ENCODE measurements at regions not wholly inside any gene's neighbourhood (a gene's known extent, or its start where the extent isn't known, plus 50 kb on each side); places are given as distances from the start of the nearest gene placed in this dataset.

DNA sequence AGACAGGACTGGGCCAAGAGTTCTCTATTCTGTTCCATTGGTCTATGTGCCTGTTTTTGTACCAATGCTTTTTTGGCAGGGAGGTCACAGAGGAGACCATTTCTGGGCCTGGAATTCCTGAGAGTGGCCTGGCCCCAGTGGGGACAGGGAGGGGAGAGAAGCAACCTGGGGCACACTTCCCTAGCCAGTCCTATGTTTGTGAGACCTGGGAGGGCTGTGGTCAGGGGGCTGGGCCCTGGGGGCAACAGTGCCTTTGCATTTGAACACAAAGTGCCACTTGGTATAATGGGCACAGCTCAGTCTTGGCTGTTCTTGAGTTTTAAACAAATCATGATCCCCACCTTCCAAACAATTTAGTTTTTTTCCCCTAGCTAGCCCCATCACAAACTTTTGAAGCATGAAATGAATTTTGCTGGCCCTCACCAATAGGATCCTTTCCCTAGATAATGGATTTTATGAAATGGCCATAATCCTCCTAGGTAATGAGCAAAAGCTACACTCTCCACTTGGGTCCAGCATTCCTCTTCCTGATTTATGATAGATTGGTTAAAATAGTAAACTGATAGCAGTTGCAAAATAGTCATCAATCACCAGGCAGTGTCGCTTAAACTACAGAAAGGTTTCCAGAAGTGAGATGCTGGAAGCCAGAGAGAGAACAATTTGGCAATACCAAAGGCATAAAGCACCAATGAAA is 133.5 kb downstream of the GLI2 start:
- TF ChIP-seq, protein P1, sequence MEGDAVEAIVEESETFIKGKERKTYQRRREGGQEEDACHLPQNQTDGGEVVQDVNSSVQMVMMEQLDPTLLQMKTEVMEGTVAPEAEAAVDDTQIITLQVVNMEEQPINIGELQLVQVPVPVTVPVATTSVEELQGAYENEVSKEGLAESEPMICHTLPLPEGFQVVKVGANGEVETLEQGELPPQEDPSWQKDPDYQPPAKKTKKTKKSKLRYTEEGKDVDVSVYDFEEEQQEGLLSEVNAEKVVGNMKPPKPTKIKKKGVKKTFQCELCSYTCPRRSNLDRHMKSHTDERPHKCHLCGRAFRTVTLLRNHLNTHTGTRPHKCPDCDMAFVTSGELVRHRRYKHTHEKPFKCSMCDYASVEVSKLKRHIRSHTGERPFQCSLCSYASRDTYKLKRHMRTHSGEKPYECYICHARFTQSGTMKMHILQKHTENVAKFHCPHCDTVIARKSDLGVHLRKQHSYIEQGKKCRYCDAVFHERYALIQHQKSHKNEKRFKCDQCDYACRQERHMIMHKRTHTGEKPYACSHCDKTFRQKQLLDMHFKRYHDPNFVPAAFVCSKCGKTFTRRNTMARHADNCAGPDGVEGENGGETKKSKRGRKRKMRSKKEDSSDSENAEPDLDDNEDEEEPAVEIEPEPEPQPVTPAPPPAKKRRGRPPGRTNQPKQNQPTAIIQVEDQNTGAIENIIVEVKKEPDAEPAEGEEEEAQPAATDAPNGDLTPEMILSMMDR (conservative IDR thresholded peaks at IDR 0.05; ENCODE audit: low read depth, low read length) = no peak
- no peak overlapping the region for H3K4me3 ChIP-seq (ENCODE audit: low read depth, low read length)
- no peak for DNase-seq (ENCODE audit: low read depth)

DNA sequence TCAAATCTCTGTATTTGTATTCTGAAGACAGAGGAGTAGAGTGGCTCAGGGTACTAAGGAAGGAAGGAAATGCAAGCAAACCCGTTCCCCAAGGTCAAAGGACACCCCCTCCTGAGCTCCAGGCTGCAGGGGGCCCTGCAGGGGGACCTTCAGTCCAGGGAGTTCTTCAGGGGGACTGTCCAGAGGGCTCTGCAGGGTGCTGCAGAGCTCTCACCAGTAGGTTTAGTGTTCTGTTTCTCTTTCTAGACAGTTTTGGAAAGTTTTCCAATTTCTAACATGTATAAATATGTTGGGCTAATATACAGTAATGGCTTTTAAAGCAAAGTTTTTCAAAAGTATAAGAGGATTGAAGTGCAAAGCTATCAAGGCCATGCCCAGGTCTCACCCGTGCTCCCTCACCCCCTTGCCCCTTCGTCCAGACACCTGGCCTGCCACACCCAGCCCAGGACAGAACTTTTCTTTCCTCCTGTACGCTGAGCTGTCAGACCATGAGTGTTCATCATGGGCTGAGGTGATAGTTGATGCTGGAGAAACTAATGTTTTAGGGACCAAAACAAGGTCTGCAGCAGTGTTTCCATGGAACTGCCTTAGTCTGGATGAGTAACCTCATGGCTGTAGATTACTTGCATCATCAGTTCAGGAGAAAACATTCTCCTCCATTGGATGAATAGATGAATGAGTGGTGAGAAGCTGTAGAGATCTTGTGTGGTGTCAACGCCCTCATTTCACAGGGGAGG is 134.2 kb downstream of the GLI2 start:
- TF ChIP-seq, protein P1 (conservative IDR thresholded peaks at IDR 0.05; ENCODE audit: low read depth, low read length) = no peak
- no peak for DNase-seq (ENCODE audit: low read depth)
- no peak overlapping the region for H3K4me3 ChIP-seq (ENCODE audit: low read depth, low read length)

DNA sequence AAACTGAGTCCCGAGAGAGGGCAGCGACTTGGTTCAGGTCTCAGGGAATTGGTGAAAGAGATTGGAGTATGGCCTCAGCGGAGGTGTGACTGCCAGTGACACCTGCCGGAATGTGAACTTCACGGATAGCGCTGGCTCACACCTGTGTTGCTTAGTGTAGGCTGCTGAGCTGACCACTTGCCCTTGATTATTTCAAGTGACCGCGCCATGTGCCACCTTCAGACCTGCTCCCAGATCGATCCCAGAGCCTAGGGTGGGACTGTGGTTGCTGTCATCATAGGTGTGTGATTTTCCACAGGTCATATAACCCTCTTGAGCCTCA is 134.8 kb downstream of the GLI2 start:
- TF ChIP-seq, protein P1 (conservative IDR thresholded peaks at IDR 0.05; ENCODE audit: low read depth, low read length) = no peak
- no peak for DNase-seq (ENCODE audit: low read depth)
- no peak overlapping the region for H3K4me3 ChIP-seq (ENCODE audit: low read depth, low read length)

DNA sequence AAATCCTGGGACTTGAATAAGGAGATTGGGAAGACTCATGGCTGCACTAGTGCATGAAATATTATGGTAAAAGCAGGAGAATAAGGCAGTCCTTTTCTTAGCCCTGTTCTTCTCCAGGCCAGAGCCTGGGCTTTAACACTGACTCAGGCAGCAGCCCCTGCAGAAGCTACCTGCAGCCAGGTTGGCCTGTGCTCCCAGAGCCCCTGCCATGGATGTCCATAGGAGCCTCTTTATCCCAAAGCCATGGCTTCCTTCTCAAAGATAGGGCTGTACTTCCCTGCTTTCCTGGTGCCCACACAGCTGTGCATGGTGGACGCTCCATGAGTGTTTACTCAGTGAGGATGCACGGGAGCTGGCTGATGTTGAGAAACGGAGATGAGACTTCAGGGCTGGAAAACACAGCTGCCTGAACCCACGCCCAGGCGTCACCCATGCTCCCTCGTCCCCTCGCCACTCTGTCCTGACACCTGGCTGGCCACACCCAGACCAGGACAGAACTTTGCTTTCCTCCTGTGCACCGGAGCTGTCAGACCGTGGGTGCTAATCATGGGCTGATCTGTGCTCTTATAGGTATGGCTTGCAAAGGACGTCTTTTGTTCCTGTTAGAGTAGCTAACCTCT is 135.5 kb downstream of the GLI2 start:
- TF ChIP-seq, protein P1 (conservative IDR thresholded peaks at IDR 0.05; ENCODE audit: low read depth, low read length) = no peak
- no peak overlapping the region for H3K4me3 ChIP-seq (ENCODE audit: low read depth, low read length)
- no peak for DNase-seq (ENCODE audit: low read depth)

DNA sequence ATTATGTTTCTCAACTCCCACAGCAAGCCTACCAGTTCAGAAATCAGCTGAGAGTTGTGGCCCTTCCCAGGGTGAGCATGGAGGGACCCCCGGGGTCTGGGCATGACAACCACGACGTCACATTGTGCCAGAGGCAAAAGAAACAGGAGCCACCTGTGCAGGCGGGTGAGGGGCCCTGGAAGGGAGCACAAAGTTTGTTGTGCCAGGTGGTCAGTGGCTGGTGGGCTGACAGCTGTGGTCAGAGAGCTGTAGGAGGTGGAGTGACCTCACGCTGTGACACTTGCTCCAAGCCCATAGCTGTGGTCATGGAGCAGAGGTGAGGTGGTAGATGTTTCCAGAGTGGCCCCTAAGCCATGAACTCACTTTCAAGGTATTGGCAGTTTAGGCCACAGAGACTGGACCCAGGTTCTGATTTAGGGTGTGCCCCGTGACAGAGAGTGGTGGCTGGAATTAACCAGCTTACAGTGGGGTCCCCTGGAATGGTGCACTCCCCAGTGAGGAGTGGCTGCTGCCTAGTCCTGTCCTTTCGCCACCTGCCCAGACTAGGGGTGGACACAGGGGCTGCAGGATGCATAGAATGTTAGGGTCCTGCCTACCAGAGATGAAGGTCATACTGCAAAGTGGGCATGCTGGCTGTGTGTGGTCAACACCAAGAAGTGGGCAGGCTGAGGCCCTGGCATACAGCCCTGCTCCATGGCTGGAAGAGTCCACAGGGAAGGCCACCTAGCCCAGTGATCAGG is 136.4 kb downstream of the GLI2 start:
- TF ChIP-seq, protein P1 (conservative IDR thresholded peaks at IDR 0.05; ENCODE audit: low read depth, low read length) = no peak
- no peak overlapping the region for H3K4me3 ChIP-seq (ENCODE audit: low read depth, low read length)
- no peak for DNase-seq (ENCODE audit: low read depth)

DNA sequence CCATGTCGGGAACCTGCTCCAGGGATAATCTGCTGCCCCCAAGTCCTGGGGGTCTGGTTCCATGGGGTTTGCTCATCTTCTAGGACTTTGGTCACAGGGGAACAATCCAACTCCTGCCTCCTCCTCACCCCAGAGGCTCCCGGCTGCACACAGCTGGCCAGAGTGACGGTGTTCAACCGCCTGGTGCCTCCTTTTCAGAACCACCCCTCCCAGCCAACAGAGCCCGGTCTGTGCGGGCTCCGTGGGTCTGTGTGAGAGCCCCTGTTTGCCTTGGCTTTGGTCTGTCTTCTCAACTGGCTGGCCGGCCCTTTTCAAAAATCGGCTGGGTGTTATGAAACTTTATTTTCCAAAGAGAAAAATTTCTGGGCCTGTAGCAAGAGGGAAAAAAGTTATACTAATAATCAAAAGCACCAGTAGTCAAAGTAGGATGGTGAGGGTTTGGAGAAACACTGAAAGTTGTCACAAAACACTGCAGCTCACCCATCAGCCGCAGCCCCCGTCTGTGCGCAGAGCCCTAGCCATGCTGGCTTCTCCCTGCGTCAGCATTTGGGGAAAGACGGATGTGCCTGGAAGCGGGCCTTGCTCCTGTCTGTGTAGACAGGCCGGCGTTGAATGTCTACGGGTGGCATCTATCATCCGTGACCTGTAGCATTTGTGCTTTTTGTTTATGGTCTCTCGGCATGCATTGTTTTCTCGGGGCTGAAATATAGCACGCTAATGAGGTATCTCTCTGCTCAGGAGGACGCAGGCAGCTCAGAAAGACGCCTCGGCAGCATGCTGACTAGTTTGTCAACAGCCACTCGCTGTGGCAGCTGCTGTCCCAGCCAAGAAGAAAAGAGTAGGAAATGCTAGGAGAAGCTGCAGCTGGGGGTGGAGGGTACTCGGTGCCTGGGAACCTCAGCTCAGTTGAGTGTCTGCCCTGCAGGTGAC is 138.6 kb downstream of the GLI2 start:
- TF ChIP-seq, protein P1 (conservative IDR thresholded peaks at IDR 0.05; ENCODE audit: low read depth, low read length) = no peak
- DNase-seq (ENCODE audit: low read depth) = no peak
- no peak overlapping the region for H3K4me3 ChIP-seq (ENCODE audit: low read depth, low read length)

Measured in epithelial cell of proximal tubule (primary cell).